GM18861 (cell line): ENCODE measurements at regions not wholly inside any gene's neighbourhood (a gene's known extent, or its start where the extent isn't known, plus 50 kb on each side); places are given as distances from the start of the nearest gene placed in this dataset.

ENCODE experiments used
- ATAC-seq: cut with Tn5 transposase; IDR thresholded peaks from one replicate; pipeline ENCODE4 v1.9.1; 2021; ENCODE audit not compliant: unreplicated experiment

GRCh38 chr11:8823174-8823742 lies 87.7 kb upstream of the AKIP1 start:
- no peak for ATAC-seq

GRCh38 chr11:8826139-8826786 lies 84.7 kb upstream of the AKIP1 start:
- ATAC-seq: no peak

- ATAC-seq: no peak
These were observed 84.0 kb upstream of the AKIP1 start for GRCh38 chr11:8826901-8827560.

- ATAC-seq: no peak
These were observed 82.9 kb upstream of the AKIP1 start for GRCh38 chr11:8828046-8828445.

- ATAC-seq: no peak
These were observed 82.2 kb upstream of the AKIP1 start for GRCh38 chr11:8828580-8829361.

- ATAC-seq: no peak
These were observed 81.4 kb upstream of the AKIP1 start for GRCh38 chr11:8829556-8829955.

- ATAC-seq: no peak
These were observed 80.3 kb upstream of the AKIP1 start for GRCh38 chr11:8830641-8831040.

- ATAC-seq: no peak
These were observed 79.1 kb upstream of the AKIP1 start for GRCh38 chr11:8831861-8832260.

- ATAC-seq: peak; percentile 95
These were observed 78.3 kb upstream of the AKIP1 start for GRCh38 chr11:8832571-8833260.

GRCh38 chr11:8833568-8834315 lies 77.2 kb upstream of the AKIP1 start:
- ATAC-seq: no peak

- no peak for ATAC-seq
These were observed 76.6 kb upstream of the AKIP1 start for GRCh38 chr11:8834379-8834778.

- no peak for ATAC-seq
These were observed 72.7 kb upstream of the AKIP1 start for GRCh38 chr11:8838248-8838647.

- no peak for ATAC-seq
These were observed 71.6 kb upstream of the AKIP1 start for GRCh38 chr11:8839306-8839956.

GRCh38 chr11:8839957-8840945 lies 70.7 kb upstream of the AKIP1 start:
- no peak for ATAC-seq

GRCh38 chr11:8841899-8842298 lies 69.1 kb upstream of the AKIP1 start:
- ATAC-seq: no peak

- no peak for ATAC-seq
These were observed 52.2 kb upstream of the AKIP1 start for GRCh38 chr11:8858808-8859207.
